Left renal cortex interstitium (tissue), 4 donors: ENCODE measurements at regions not wholly inside any gene's neighbourhood (a gene's known extent, or its start where the extent isn't known, plus 50 kb on each side); places are given as distances from the start of the nearest gene placed in this dataset.

Experiments
- DNase-seq, 4 donors: peaks; one replicate each; pipeline ENCODE4 v3.0.0-alpha.2; 2013; ENCODE audit warnings: low read depth in 4 of 4, low spot score in 2 of 4, missing footprints in 1 of 4

DNA sequence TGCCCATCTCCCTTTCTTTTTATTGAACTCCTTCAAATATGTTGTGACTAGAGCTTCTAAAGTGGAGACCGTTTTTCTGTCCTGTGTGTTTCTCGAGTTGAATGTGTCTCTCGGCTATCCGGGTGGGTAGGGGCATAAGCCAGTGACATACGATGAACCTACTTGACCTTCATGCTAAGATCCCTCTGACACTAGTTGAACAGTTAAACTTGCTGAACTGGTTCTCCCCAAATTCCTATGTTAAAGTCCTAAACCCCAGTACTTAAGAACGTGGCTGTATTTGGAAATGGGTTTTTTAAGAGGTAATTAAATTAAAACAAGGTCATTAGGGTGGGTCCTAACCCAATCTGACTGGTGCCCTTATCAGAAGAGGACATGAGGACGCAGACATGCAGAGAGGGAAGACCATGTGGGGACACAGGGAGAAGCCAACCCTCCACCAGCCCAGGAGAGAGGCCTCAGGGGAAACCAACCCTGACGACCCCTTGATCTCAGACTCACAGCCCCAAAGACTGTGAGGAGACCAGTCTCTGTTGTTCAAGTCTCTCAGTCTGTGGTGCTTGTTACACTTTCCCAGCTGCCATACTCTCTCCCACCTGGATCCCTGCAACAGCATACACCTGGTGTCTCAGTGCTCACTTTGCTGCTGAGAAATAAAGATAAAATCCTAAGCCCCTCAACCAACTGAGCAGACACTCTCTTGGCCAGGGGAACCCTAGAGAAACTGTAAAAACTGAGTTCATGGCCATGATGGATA lies 208.4 kb downstream of the MYLK4 start:
- DNase-seq = no peak

GRCh38 chr6:2536451-2536850 lies 214.3 kb downstream of the MYLK4 start:
- no peak for DNase-seq

DNA sequence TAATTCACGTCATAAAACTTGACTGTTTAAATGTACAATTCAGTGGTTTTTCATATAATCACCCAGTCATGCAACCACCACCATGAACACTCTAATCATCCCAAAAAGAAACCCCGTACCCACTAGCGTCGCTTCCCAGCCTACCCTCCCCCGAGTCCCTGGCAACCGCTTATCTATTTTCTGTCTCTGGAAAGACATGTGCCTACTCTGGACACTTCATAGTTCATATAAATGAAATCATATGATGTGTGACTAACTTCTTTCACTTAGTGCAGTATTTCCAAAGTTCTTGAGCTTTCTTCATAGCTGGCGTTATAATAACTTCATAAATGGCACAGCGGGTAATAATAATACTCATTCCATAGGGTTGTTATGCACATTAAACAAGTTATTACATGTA lies 215.2 kb downstream of the MYLK4 start:
- DNase-seq = no peak

GRCh38 chr6:2534406-2535042 lies 216.2 kb downstream of the MYLK4 start:
- DNase-seq = no peak

GRCh38 chr6:2531426-2532215 lies 219.1 kb downstream of the MYLK4 start:
- DNase-seq = no peak

DNA sequence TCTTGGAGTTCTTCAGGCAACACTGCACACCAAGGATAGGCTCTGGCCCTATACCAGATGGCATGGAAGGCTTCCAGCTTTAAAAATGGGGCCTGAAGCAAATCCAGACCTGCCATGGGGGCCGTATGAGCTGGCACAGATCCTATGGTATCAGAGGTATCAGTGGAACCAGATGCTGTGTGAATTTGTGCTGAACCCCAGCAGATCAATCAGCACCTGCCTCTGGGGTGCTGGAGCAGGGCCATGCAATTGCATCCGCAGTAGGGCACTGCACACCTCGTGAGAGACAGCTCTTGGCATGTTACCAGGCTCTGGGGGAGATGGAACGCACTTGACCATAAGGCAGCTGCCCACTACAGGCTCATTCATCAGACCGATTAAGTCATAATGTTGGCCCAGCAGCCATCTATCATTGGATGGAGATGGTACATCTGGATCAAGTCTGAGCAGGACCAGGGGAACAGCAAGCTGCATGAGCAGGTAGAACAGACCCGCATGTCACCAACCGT lies 221.5 kb downstream of the MYLK4 start:
- DNase-seq = no peak

- no peak for DNase-seq
Measured at GRCh38 chr6:2528156-2528555, 222.6 kb downstream of the MYLK4 start.

DNA sequence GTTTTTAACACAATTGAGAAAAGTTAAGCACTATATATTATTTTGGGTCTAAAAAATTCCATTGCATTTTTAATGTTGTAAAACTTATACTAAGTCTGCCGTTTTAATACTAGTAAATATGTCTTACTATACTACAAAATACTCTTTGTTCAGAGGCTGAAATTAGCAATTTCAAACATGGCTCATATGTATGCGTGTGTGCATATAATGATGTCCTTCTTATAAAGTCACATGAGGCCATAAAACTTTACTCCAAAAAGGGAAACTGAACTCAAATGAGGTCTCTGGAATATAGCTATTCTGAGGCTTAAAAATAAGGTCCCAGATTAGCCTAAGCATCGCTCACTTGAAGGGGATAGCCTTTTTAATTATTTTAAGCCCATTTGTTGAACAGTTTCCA lies 224.0 kb downstream of the MYLK4 start:
- no peak for DNase-seq

- no peak for DNase-seq
Measured at GRCh38 chr6:2524090-2524489, 226.6 kb downstream of the MYLK4 start.

GRCh38 chr6:2523061-2523460 lies 227.7 kb downstream of the MYLK4 start:
- no peak for DNase-seq

- DNase-seq = no peak
Measured at GRCh38 chr6:2522521-2522920, 228.2 kb downstream of the MYLK4 start.

- no peak for DNase-seq
Measured at GRCh38 chr6:2517855-2518473, 232.8 kb downstream of the MYLK4 start.

- no peak for DNase-seq
Measured at GRCh38 chr6:2517401-2517800, 233.3 kb downstream of the MYLK4 start.

GRCh38 chr6:2516059-2516458 lies 234.7 kb downstream of the MYLK4 start:
- no peak for DNase-seq

- no peak for DNase-seq
Measured at GRCh38 chr6:2514965-2515543, 235.7 kb downstream of the MYLK4 start.

GRCh38 chr6:2512802-2513201 lies 237.9 kb downstream of the MYLK4 start:
- DNase-seq = no peak

- no peak for DNase-seq
Measured at GRCh38 chr6:2510316-2510715, 240.4 kb downstream of the MYLK4 start.

DNA sequence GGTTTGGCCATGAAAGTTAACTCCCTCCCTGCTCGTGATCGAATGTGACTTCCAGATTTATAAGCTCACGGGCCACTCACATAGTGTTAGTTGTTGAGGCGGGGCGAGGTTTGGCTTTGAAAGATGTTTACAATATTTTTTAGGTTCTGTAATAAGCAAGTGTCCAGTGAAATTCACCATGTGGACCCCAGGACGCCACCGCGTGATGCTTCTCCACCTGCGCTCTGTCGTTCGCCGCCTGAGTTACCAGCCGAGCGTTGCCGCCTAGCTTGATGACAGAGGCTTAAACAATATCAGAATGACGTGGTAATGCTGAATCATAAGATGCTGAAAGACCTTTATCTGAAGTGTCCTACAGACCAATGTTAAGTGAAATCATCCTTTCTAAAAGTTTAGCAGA lies 241.0 kb downstream of the MYLK4 start:
- DNase-seq = no peak

DNA sequence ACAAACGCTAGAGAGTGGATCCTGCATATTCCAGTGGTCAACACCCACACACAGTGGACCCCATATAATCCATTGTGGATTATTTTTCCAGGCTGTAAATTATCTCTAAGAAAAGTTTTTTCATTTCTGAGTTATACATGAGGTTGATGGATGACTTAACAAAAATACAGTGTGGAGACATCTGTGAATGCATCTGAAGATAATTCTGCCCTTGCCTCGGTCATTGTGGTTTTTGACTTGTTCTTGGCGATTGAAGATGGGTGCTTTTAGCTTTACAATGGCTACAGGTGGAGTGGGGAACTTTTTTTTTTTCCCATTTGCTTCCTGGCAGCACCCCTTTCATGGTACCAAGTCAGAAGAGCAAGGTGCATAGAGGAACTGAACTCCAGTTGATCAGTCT lies 242.7 kb downstream of the MYLK4 start:
- DNase-seq = no peak

- DNase-seq = no peak
Measured at GRCh38 chr6:2507521-2508037, 243.1 kb downstream of the MYLK4 start.
